GM12872 (cell line): ENCODE measurements at regions not wholly inside any gene's neighbourhood (a gene's known extent, or its start where the extent isn't known, plus 50 kb on each side); places are given as distances from the start of the nearest gene placed in this dataset.

ENCODE experiments used
- TF ChIP-seq, protein P1 (sequence below): IDR thresholded peaks from 3 replicates; pipeline ENCODE4 v1.5.1; 2011; ENCODE audit warnings: low read depth, mild to moderate bottlenecking, low read length, moderate library complexity; ENCODE audit not compliant: insufficient read depth

DNA sequence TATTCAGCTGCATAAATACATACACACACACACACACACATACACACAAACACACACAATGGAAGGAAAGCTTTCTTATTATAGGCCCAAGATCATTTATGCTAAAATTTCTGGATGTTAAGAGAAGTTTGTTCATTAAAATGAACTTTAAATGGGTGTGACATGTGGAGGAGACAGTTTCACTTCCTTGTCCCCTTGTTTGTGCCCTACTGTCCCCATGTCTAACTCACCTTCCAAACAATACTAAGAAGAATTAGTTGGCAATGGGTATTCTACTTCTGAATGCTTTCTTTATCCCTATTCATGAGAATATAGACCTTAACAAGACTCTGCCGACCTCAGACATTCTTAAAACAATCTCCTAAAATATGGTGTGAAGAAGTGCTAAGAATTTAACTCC, 63.5 kb upstream of the NRIP1 start:
- TF ChIP-seq, protein P1, sequence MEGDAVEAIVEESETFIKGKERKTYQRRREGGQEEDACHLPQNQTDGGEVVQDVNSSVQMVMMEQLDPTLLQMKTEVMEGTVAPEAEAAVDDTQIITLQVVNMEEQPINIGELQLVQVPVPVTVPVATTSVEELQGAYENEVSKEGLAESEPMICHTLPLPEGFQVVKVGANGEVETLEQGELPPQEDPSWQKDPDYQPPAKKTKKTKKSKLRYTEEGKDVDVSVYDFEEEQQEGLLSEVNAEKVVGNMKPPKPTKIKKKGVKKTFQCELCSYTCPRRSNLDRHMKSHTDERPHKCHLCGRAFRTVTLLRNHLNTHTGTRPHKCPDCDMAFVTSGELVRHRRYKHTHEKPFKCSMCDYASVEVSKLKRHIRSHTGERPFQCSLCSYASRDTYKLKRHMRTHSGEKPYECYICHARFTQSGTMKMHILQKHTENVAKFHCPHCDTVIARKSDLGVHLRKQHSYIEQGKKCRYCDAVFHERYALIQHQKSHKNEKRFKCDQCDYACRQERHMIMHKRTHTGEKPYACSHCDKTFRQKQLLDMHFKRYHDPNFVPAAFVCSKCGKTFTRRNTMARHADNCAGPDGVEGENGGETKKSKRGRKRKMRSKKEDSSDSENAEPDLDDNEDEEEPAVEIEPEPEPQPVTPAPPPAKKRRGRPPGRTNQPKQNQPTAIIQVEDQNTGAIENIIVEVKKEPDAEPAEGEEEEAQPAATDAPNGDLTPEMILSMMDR = no peak

DNA sequence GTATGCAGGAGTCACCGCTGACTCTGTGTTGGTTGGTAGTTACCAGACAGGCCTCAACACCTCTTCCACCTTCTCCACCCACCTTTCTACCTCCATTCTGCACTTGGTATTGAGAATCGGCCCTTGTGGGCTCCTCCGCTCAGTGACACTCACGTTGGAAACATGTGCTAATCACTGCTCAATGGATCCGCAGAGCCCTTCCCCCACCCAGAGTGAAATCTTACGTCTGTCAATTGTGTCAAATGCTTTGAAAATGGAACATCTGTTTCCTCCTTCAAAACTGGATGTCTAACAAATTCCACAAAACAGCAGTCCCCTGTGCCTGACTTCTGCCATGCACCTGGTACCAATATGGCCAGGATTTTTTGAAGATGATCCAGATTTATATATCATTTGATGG, 65.5 kb upstream of the NRIP1 start:
- TF ChIP-seq, protein P1 = no peak

DNA sequence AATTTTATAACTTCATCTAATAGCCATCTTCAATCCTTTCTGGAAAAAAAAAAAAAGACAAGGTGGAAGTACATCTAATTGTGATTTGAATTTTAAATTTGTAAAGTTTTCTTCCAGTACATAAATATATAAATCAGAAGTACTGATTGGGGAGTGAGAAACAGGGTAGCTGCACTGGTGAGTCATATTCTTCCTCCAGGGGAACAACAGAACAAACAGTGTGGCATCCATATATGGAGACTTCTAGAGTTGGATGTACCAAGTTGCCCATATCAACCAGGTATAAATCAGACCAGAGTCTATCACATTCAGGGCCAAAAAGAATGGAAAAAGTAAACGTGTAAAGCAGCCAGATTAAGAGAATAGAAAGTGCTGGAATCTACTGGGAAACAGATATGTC, 66.0 kb upstream of the NRIP1 start:
- TF ChIP-seq, protein P1 = no peak

DNA sequence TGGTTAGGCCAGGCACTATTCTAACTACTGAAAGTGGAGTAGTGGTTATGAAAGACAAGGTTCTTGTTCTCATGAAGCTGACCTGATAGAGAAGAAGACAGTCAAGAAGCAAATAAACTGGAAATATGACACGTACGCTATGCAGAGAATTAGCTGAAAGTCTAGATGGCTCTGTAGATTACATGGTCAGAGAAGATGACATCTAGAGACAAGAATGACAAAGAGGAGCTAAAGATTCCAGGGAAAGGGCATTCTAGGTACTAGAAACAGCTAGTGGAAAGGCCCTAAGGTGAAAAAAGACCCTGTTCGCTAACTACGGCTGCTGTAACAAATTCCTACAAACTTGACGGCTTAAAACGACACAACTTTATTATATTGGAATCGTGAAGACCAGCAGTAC, 68.0 kb upstream of the NRIP1 start:
- TF ChIP-seq, protein P1 = no peak

DNA sequence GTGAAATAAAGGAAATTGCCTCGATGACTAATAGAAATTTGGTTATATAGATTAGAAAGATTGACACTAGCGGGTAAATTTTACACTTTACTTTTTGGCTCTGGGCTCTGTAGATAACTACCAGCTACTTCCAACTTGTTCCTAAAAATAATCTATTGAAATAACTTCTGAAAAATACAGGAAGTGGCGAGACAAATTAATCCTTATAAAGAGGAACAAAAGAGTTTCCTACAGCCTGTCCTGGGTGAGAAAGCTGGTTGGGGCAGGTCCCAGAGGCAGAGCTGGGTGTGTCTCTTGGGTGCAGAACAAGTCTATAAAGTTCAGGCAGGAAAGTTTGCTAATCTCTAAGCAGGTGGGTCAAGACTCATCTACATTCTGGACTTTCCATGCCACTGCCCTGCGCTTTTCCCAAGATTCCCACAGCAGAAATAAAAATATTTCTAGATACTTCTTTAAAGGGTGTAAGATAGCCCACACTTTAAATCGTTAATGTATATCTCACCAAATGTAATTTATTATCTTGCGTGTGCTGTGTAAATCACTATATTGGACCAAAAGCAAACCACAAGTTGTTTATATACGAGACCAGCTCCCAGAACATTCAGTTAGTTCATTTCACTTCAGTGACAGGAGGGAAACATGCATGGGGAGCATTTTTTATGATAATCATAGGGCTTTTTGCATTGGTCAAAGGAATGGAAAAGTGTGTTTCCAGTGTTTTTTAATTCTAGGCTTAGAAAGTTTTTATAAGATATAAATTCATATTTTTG, 70.1 kb upstream of the NRIP1 start:
- TF ChIP-seq, protein P1 = no peak

DNA sequence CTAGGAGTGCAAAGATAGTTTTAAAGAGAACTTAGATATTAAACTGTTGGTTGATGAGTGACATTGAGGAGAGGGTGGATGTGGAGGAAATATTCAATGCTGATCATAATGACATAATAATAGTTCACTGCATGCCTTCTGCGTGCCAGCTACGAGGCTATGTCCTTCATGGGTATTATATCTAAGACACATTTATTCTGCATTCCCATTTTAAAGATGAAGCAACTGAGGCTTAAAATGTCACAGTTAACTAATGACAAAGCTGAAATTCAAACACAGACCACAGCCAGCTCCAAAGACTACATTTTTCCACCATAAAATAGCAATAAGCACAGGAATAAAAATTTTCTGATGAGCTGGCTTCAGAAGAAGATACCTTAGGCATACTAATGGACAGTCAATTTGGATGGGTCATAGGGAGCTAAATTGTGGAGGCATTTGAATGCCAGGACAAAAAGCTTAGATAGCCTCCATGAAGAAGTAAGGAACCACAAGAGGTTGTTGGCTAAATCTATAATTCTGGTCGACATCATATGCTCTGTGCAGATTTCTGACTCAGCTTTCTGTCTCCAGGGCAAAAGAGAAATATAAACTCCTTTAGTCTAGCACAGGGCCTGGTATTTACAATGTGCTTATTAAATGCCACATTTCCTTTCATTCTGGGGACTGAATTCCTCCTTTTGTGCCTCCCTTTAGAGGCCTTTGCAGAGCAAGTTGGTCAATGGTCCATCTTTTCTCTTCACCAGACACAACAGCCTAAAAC, 71.2 kb upstream of the NRIP1 start:
- TF ChIP-seq, protein P1 = no peak

DNA sequence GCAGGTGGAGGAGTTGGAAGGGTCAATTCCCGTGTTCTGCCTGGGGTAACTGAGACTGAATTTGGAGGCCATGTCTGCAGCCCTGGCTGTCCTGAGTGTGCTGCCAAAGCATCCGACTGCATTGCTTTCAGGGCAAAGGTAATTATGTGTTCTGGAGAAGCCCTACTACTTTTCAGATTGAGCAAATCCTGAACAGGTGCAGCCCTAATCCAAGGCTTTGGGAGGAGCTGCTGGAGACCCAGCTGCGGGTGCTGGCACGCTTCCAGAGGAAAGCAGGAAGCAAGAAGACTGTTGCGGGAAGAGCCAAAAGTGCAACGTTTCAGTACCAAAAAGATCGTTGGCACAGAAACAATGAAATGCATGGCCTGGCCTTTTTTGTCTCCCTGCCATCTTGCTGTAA, 73.7 kb upstream of the NRIP1 start:
- TF ChIP-seq, protein P1 = no peak
